ENCODE measurements at regions not wholly inside any gene's neighbourhood (a gene's known extent, or its start where the extent isn't known, plus 50 kb on each side); places are given as distances from the start of the nearest gene placed in this dataset.

GRCh38 chr2:134118279-134119116 lies 135.4 kb upstream of the MGAT5 start:
- TF ChIP-seq ELF4 (IDR thresholded peaks at IDR 0.05) (no peak), ARNT (IDR thresholded peaks at IDR 0.05) (no peak)
